K562 (cell line): ENCODE measurements at regions not wholly inside any gene's neighbourhood (a gene's known extent, or its start where the extent isn't known, plus 50 kb on each side); places are given as distances from the start of the nearest gene placed in this dataset.

ENCODE experiments used
- ATAC-seq: fragments of 200-7000 bp; cut with Tn5 transposase; 3 replicates; pipeline ENCODE4 v1.9.1; 2020; ENCODE audit warnings: moderate library complexity
- BruUV-seq: library from RNA; stranded (reverse); fragments of 400-500 nt; replicated peaks from 2 replicates; lab custom pipeline; 2021; lab: Mats Ljungman, UMichigan
- CTCF ChIA-PET: fragments of 300-600 bp; formaldehyde crosslinking; extraction: SDS; loops from one replicate; lab custom pipeline; 2021; ENCODE audit warnings: low intra/inter-chr PET ratio; lab: Yijun Ruan, JAX
- POLR2A ChIA-PET: fragments of 300-600, 350-650 bp; sonication (Branson Sonifier 250); formaldehyde crosslinking; extraction: SDS; loops from one replicate; lab custom pipeline; 2021; ENCODE audit warnings: antibody characterized with exemption, inconsistent platforms; lab: Yijun Ruan, JAX
- DNase-seq, 4 experiments: peaks; one replicate each; pipeline versions ENCODE4 v3.0.0 to v3.0.0-alpha.2; 2011 to 2018; ENCODE audit warnings: low spot score in 3 of 4, mixed read lengths in 3 of 4; ENCODE audit errors: extremely low read depth in 1 of 4
- FAIRE-seq: peaks from 2 replicates; lab custom pipeline; 2011; peaks lifted over from hg19 to GRCh38; lab: Jason Lieb, UNC
- H2AFZ ChIP-seq: 2 replicates; pipeline ENCODE4 v1.6.0; 2011; ENCODE audit warnings: low read depth, low read length, control low read depth, inconsistent platforms
- H3K27ac ChIP-seq: fragments of 200-600 bp; 3 replicates; pipeline ENCODE4 v1.8.0; 2011; ENCODE audit warnings: low read depth, mild to moderate bottlenecking, control low read depth, inconsistent platforms, low read length, moderate library complexity, mixed read lengths; ENCODE audit errors: extremely low read depth
- H3K27me3 ChIP-seq, 2 experiments: fragments of 300-600 bp in 1 of 2; 2 replicates in 1 of 2; 3 replicates in 1 of 2; pipeline versions ENCODE4 v1.6.0 to v1.8.0; 2011; ENCODE audit warnings: inconsistent platforms in 2 of 2, low read length in 2 of 2, mild to moderate bottlenecking in 1 of 2, mixed read lengths in 1 of 2, moderate library complexity in 1 of 2; ENCODE audit not compliant: control insufficient read depth in 2 of 2, insufficient read depth in 2 of 2
- H3K36me3 ChIP-seq: fragments of 300-600 bp; 3 replicates; pipeline ENCODE4 v1.8.0; 2011; ENCODE audit warnings: mild to moderate bottlenecking, low read length, inconsistent platforms; ENCODE audit not compliant: control insufficient read depth, insufficient read depth
- H3K4me1 ChIP-seq, 2 experiments: fragments of 200-600 bp in 1 of 2; replicated peaks in 1 of 2; 2 replicates in 1 of 2; 3 replicates in 1 of 2; pipeline versions ENCODE4 v1.5.1 to v1.8.0; 2011; ENCODE audit warnings: inconsistent platforms in 2 of 2, low read length in 2 of 2, mild to moderate bottlenecking in 1 of 2, mixed read lengths in 1 of 2, moderate library complexity in 1 of 2; ENCODE audit not compliant: control insufficient read depth in 2 of 2, insufficient read depth in 2 of 2
- H3K4me2 ChIP-seq: 2 replicates; pipeline ENCODE4 v1.6.1; 2011; ENCODE audit warnings: low read length, control low read depth, inconsistent platforms, mixed read lengths; ENCODE audit not compliant: insufficient read depth
- H3K4me3 ChIP-seq: fragments of 200-600 bp; sonication (generic), shearing (Covaris generic); 2 replicates; pipeline ENCODE4 v1.5.1; 2016; ENCODE audit warnings: control low read depth, inconsistent platforms
- H3K79me2 ChIP-seq: fragments of 200-600 bp; 3 replicates; pipeline ENCODE4 v1.8.0; 2011; ENCODE audit warnings: low read length, inconsistent platforms; ENCODE audit not compliant: control insufficient read depth, insufficient read depth
- H3K9ac ChIP-seq, 2 experiments: 2 replicates each; pipeline versions ENCODE4 v1.6.0 to v1.6.1; 2011; ENCODE audit warnings: low read depth in 2 of 2, low read length in 2 of 2, control low read depth in 1 of 2, inconsistent platforms in 1 of 2, mild to moderate bottlenecking in 1 of 2, mixed read lengths in 1 of 2; ENCODE audit not compliant: insufficient read depth in 1 of 2
- H3K9me1 ChIP-seq: one replicate; pipeline ENCODE4 v1.6.0; 2011; ENCODE audit warnings: inconsistent platforms, mild to moderate bottlenecking, low read length, moderate library complexity; ENCODE audit not compliant: control insufficient read depth, insufficient read depth
- H3K9me3 ChIP-seq: replicated peaks from 2 replicates; pipeline ENCODE4 v1.5.1; 2011; ENCODE audit warnings: low read depth, low read length, inconsistent platforms; ENCODE audit not compliant: control insufficient read depth, insufficient read depth
- H4K20me1 ChIP-seq: replicated peaks from 2 replicates; pipeline ENCODE4 v1.6.1; 2011; ENCODE audit warnings: low read length, inconsistent platforms, mixed read lengths; ENCODE audit not compliant: control insufficient read depth, insufficient read depth
- ATF7 ChIP-seq: fragments of 450-650 bp; IDR thresholded peaks from 2 replicates; pipeline ENCODE4 v1.7.1; 2014; ENCODE audit warnings: mild to moderate bottlenecking, moderate library complexity
- BDP1 ChIP-seq: IDR thresholded peaks from 3 replicates; pipeline ENCODE4 v1.6.1; 2011; ENCODE audit not compliant: insufficient read length, insufficient read depth
- CTCFL ChIP-seq: IDR thresholded peaks from 2 replicates; pipeline ENCODE4 v1.6.1; 2011; ENCODE audit warnings: borderline replicate concordance, low read depth, mild to moderate bottlenecking, moderate library complexity, low read length; ENCODE audit not compliant: insufficient read depth, poor library complexity, severe bottlenecking
- HEY1 ChIP-seq: fragments of 250-450 bp; sonication (Bioruptor Pico); IDR thresholded peaks from 2 replicates; pipeline ENCODE4 v1.5.0; 2020; ENCODE audit warnings: mild to moderate bottlenecking, moderate library complexity, borderline replicate concordance
- HNRNPH1 ChIP-seq: fragments of 200-400 bp; formaldehyde crosslinking; optimal IDR thresholded peaks from 2 replicates; pipeline ENCODE3; 2017; ENCODE audit warnings: low read depth, mild to moderate bottlenecking, low read length, moderate library complexity
- KLF16 ChIP-seq: IDR thresholded peaks from 2 replicates; pipeline ENCODE4 v1.6.1; 2016; ENCODE audit warnings: antibody characterized with exemption
- LCOR ChIP-seq: sonication (generic); formaldehyde crosslinking; IDR thresholded peaks from 2 replicates; pipeline ENCODE4 v1.8.0; 2022; ENCODE audit warnings: mild to moderate bottlenecking, missing genetic modification reagents
- MTA1 ChIP-seq: fragments of 450-650 bp; IDR thresholded peaks from 2 replicates; pipeline ENCODE4 v1.6.1; 2017; ENCODE audit warnings: borderline replicate concordance
- NFRKB ChIP-seq: fragments of 450-650 bp; IDR thresholded peaks from 2 replicates; pipeline ENCODE4 v1.6.1; 2016; ENCODE audit warnings: low read depth
- NFYB ChIP-seq: IDR thresholded peaks from 2 replicates; pipeline ENCODE4 v1.6.1; 2011; ENCODE audit warnings: mild to moderate bottlenecking, moderate library complexity; ENCODE audit not compliant: insufficient read length; ENCODE audit errors: extremely low read depth
- SMAD3 ChIP-seq: fragments of 450-650 bp; formaldehyde crosslinking; conservative IDR thresholded peaks from 2 replicates; pipeline ENCODE4 v1.4.0; 2020; ENCODE audit warnings: mild to moderate bottlenecking
- TSC22D4 ChIP-seq: fragments of 450-650 bp; IDR thresholded peaks from 2 replicates; pipeline ENCODE4 v1.6.1; 2016; ENCODE audit warnings: missing genetic modification characterization, missing biosample characterization, control low read depth
- UBTF ChIP-seq, 2 experiments: IDR thresholded peaks; 2 replicates each; pipeline ENCODE4 v1.6.1; 2012; ENCODE audit warnings: improper control_type of control experiment in 2 of 2, low read depth in 2 of 2, low read length in 2 of 2, borderline replicate concordance in 1 of 2
- XRCC3 ChIP-seq: fragments of 450-650 bp; IDR thresholded peaks from 2 replicates; pipeline ENCODE4 v1.6.1; 2017; ENCODE audit warnings: mild to moderate bottlenecking, moderate library complexity
- ZNF277 ChIP-seq: fragments of 250-450 bp; sonication (Bioruptor Pico); IDR thresholded peaks from 2 replicates; pipeline ENCODE4 v1.8.0; 2022; ENCODE audit warnings: inconsistent platforms, mild to moderate bottlenecking, moderate library complexity, borderline replicate concordance
- ZNF436 ChIP-seq: fragments of 250-450, 450-650 bp; sonication (Bioruptor Pico); formaldehyde crosslinking; IDR thresholded peaks from 2 replicates; pipeline ENCODE4 v1.7.0; 2020; ENCODE audit warnings: mild to moderate bottlenecking
- ZNF586 ChIP-seq: fragments of 450-650 bp; formaldehyde crosslinking; conservative IDR thresholded peaks from 2 replicates; pipeline ENCODE4 v1.4.0; 2020; ENCODE audit warnings: mild to moderate bottlenecking, moderate library complexity
- ZNF655 ChIP-seq: fragments of 250-450 bp; sonication (Bioruptor Pico); IDR thresholded peaks from 2 replicates; pipeline ENCODE4 v1.5.0; 2021
- WGBS: fragments of 100-300 bp; shearing (Covaris generic); methylation state at CpG from one replicate; pipeline ENCODE4 v1.1.6; 2016; ENCODE audit warnings: low coverage, mixed read lengths; ENCODE audit not compliant: insufficient coverage; ENCODE audit errors: missing lambda C conversion rate; 5-methylcytosine and 5-hydroxymethylcytosine counted together
- in situ Hi-C: fragments of 300-500 bp; cut with MboI; formaldehyde crosslinking; loops from 4 replicates; pipeline ENCODE4 v1.15.0; 2018; ENCODE audit warnings: inconsistent platforms, mixed read lengths
- intact Hi-C: fragments of 100-400 bp; cut with micrococcal nuclease; formaldehyde crosslinking; loops from 2 replicates; pipeline ENCODE4 v1.14.2; 2022

GRCh38 chr7:79529881-79530235 lies 76.4 kb upstream of the MAGI2 start:
- no peak overlapping the region for H2AFZ ChIP-seq
- H3K79me2 ChIP-seq = no peaks in the 10 kb centered on the region
- no peaks in the 10 kb centered on the region for H3K4me1 ChIP-seq
- FAIRE-seq = no peak
- H3K9me3 ChIP-seq = no peaks in the 10 kb centered on the region
- H3K4me3 ChIP-seq = no peak overlapping the region
- H4K20me1 ChIP-seq = no peaks in the 10 kb centered on the region
- no peak overlapping the region for H3K4me2 ChIP-seq
- H3K36me3 ChIP-seq = no peaks in the 10 kb centered on the region
- no peaks in the 10 kb centered on the region for H3K9me1 ChIP-seq
- no peak for DNase-seq
- intact Hi-C loops (no loop called here), in situ Hi-C loops (no loop called here)
- CTCF ChIA-PET = no interaction called here
- no peak for ATAC-seq
- no peaks in the 10 kb centered on the region for H3K27me3 ChIP-seq
- no peak overlapping the region for H3K9ac ChIP-seq
- POLR2A ChIA-PET = no interaction called here
- WGBS = 0% methylated on average over 2 of the region's 2 CpGs
- BruUV-seq = no TSS peak
- H3K27ac ChIP-seq = no peak overlapping the region
- TF ChIP-seq LCOR (CRISPR knock-in tag) (no peak), NFRKB (no peak), CTCFL (no peak), KLF16 (no peak), ZNF655 (CRISPR knock-in tag) (no peak), BDP1 (no peak), MTA1 (no peak), UBTF (IDR thresholded peaks at IDR 0.05; ENCODE audit: borderline replicate concordance in 1 of 2, low read depth in 2 of 2, low read length in 2 of 2) (no peak), ZNF436 (CRISPR knock-in tag) (no peak), ZNF277 (CRISPR knock-in tag) (no peak), HNRNPH1 (no peak), XRCC3 (no peak), TSC22D4 (tag) (no peak), ZNF586 (CRISPR knock-in tag) (no peak), ATF7 (no peak), NFYB (no peak), SMAD3 (CRISPR knock-in tag) (no peak), HEY1 (CRISPR knock-in tag) (no peak)
